ENCODE measurements at regions not wholly inside any gene's neighbourhood (a gene's known extent, or its start where the extent isn't known, plus 50 kb on each side); places are given as distances from the start of the nearest gene placed in this dataset.

DNA sequence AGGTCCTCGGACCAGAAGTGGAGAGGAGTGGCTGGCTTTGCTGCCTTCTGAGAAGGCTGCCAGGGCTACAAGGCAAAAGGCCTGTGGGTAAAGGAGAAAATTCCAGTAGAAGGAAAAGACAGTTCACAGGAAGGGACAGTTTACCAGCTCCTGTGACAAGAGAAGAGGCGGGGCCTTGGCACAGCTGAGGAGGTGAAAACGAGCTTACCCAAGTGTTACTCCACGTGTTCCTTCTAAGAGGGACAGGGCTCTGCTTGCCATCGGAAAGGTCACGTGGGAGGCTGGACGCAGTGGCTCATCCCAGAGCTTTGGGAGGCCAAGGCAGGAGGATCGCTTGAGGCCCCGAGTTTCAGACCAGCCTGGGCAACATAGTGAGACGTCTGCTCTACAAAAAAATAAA, 129.4 kb upstream of the ZNF746 start:
- TF ChIP-seq, protein P1, sequence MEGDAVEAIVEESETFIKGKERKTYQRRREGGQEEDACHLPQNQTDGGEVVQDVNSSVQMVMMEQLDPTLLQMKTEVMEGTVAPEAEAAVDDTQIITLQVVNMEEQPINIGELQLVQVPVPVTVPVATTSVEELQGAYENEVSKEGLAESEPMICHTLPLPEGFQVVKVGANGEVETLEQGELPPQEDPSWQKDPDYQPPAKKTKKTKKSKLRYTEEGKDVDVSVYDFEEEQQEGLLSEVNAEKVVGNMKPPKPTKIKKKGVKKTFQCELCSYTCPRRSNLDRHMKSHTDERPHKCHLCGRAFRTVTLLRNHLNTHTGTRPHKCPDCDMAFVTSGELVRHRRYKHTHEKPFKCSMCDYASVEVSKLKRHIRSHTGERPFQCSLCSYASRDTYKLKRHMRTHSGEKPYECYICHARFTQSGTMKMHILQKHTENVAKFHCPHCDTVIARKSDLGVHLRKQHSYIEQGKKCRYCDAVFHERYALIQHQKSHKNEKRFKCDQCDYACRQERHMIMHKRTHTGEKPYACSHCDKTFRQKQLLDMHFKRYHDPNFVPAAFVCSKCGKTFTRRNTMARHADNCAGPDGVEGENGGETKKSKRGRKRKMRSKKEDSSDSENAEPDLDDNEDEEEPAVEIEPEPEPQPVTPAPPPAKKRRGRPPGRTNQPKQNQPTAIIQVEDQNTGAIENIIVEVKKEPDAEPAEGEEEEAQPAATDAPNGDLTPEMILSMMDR (IDR thresholded peaks at IDR 0.05) = no peak
- TF ChIP-seq EP300 (IDR thresholded peaks at IDR 0.05) (no peak), POLR2A (IDR thresholded peaks at IDR 0.05; ENCODE audit: low read depth) (no peak)
